ENCODE measurements at regions not wholly inside any gene's neighbourhood (a gene's known extent, or its start where the extent isn't known, plus 50 kb on each side); places are given as distances from the start of the nearest gene placed in this dataset.

DNA sequence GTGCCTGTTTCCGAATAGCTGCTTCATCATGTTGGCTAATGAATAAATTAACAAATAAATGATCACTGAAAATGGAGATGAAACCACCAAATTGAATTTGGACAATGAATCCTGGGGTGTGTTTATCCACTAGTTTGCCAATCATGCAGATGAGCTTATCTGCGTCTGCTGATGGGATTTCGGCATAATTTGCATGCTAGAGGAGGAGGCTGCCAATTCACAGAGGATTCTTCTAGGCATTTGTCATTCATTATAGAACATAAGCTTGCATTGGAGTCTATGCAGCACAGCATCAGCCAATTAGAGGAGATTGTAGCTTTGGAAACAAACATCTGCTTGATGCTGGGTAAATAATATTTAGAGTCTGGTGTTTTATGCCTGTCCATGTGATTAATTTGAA lies 123.1 kb downstream of the NPIPB5 start:
- H2BK120ac ChIP-seq (ENCODE audit: low read depth, low read length) = no peak overlapping the region
- ATAC-seq (ENCODE audit: low read depth) (no peak), DNase-seq (no peak)
- no peak overlapping the region for H3K4me2 ChIP-seq (ENCODE audit: low read depth, low read length)
- H3K27ac ChIP-seq (ENCODE audit: insufficient read depth, low read length) = no peak overlapping the region
- H3K23ac ChIP-seq (ENCODE audit: low read depth, low read length) = no peak overlapping the region
- intact Hi-C loops (cut with micrococcal nuclease) = loop anchor here (2.0 kb wide), 1 partner anchor 21 kb away; no protein-coding TSS in a partner anchor
- no peak overlapping the region for H3K4me3 ChIP-seq (ENCODE audit: insufficient read depth, low read depth, low read length)
- no peak overlapping the region for H3K18ac ChIP-seq (ENCODE audit: low read depth, low read length)
- no peak overlapping the region for H2BK15ac ChIP-seq (ENCODE audit: low read depth, low read length)
- H2AK9ac ChIP-seq (replicated peaks; ENCODE audit: low read depth, low read length, poor library complexity) = no peak overlapping the region
- ChIA-PET CTCF (no interaction called here), POLR2A (ENCODE audit: unreplicated experiment) (no interaction called here)
- no CpG with 5 or more reads among the region's 3 CpGs for WGBS, 2 experiments (ENCODE audit: extremely low coverage in 2 of 2, insufficient read length in 1 of 2)
- H3K9ac ChIP-seq (ENCODE audit: low read depth, low read length) = no peak overlapping the region
- no peaks in the 10 kb centered on the region for H3K9me1 ChIP-seq (ENCODE audit: insufficient read depth, low read length)
- H2BK5ac ChIP-seq (ENCODE audit: low read depth, low read length, poor library complexity, severe bottlenecking) = no peak overlapping the region
- no peak overlapping the region for H2AFZ ChIP-seq (replicated peaks; ENCODE audit: low read length, poor library complexity)
- no peaks in the 10 kb centered on the region for H3K4me1 ChIP-seq (ENCODE audit: control insufficient read depth, insufficient read depth, low read length)
- BruUV-seq (replicated peaks) = no TSS peak
- H3K9me3 ChIP-seq (ENCODE audit: control insufficient read depth, insufficient read depth, low read length) = no peaks in the 10 kb centered on the region
- in situ Hi-C loops (cut with MboI; ENCODE audit: low sequenced_read_pairs) = no loop called here
- no peak overlapping the region for H3K56ac ChIP-seq (ENCODE audit: extremely low read depth, insufficient read depth, low read length)
- peaks cover 12% of the 10 kb centered on the region for H3K27me3 ChIP-seq (ENCODE audit: control insufficient read depth, insufficient read depth, low read length)
- no peak overlapping the region for H3K14ac ChIP-seq (replicated peaks; ENCODE audit: low read depth, low read length)
- H4K91ac ChIP-seq (ENCODE audit: insufficient read depth, low read depth, low read length) = no peak overlapping the region
- no peak overlapping the region for H4K8ac ChIP-seq (ENCODE audit: low read depth in 2 of 2, low read length in 2 of 2)
- no peak overlapping the region for H2BK20ac ChIP-seq (ENCODE audit: low read depth, low read length)
- H2AK5ac ChIP-seq (ENCODE audit: low read depth, low read length) = no peak overlapping the region
- TF ChIP-seq, protein P1, sequence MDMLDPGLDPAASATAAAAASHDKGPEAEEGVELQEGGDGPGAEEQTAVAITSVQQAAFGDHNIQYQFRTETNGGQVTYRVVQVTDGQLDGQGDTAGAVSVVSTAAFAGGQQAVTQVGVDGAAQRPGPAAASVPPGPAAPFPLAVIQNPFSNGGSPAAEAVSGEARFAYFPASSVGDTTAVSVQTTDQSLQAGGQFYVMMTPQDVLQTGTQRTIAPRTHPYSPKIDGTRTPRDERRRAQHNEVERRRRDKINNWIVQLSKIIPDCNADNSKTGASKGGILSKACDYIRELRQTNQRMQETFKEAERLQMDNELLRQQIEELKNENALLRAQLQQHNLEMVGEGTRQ (IDR thresholded peaks at IDR 0.05; ENCODE audit: low read depth, low read length) = no peak
- TF ChIP-seq RCOR1 (IDR thresholded peaks at IDR 0.05; ENCODE audit: insufficient replicate concordance, low read length) = no peak
- TF ChIP-seq MXI1 (IDR thresholded peaks at IDR 0.05; ENCODE audit: borderline replicate concordance, low read depth, low read length) = no peak
- TF ChIP-seq CEBPB (IDR thresholded peaks at IDR 0.05; ENCODE audit: low read depth, low read length) = no peak
- TF ChIP-seq BHLHE40 (IDR thresholded peaks at IDR 0.05; ENCODE audit: low read depth, low read length) = no peak
- TF ChIP-seq POLR2A (IDR thresholded peaks at IDR 0.05; ENCODE audit: low read depth, low read length) = no peak
- TF ChIP-seq SMC3 (IDR thresholded peaks at IDR 0.05; ENCODE audit: low read depth, low read length) = no peak
- TF ChIP-seq, protein P2, sequence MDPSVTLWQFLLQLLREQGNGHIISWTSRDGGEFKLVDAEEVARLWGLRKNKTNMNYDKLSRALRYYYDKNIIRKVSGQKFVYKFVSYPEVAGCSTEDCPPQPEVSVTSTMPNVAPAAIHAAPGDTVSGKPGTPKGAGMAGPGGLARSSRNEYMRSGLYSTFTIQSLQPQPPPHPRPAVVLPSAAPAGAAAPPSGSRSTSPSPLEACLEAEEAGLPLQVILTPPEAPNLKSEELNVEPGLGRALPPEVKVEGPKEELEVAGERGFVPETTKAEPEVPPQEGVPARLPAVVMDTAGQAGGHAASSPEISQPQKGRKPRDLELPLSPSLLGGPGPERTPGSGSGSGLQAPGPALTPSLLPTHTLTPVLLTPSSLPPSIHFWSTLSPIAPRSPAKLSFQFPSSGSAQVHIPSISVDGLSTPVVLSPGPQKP (IDR thresholded peaks at IDR 0.05; ENCODE audit: borderline replicate concordance, low read depth, low read length) = no peak
- no peak for TF ChIP-seq FOS (IDR thresholded peaks at IDR 0.05; ENCODE audit: low read depth, low read length)
- no peak for TF ChIP-seq CHD1 (IDR thresholded peaks at IDR 0.05; ENCODE audit: low read depth, low read length)
- no peak for TF ChIP-seq MAZ (IDR thresholded peaks at IDR 0.05; ENCODE audit: borderline replicate concordance, low read depth, low read length)
- dilution Hi-C loops (cut with HindIII; ENCODE audit: low sequenced_read_pairs, unreplicated experiment) = no loop called here
- H3K36me3 ChIP-seq (ENCODE audit: control insufficient read depth, insufficient read depth, low read length) = no peaks in the 10 kb centered on the region
- no peak overlapping the region for H3K4ac ChIP-seq (ENCODE audit: low read depth, low read length)
- H4K5ac ChIP-seq (ENCODE audit: low read depth, low read length) = no peak overlapping the region
- H3K79me1 ChIP-seq (ENCODE audit: low read depth in 1 of 2, low read length in 2 of 2) = no peaks in the 10 kb centered on the region
- no peaks in the 10 kb centered on the region for H4K20me1 ChIP-seq (ENCODE audit: insufficient read depth, low read length)
